ENCODE measurements at regions not wholly inside any gene's neighbourhood (a gene's known extent, or its start where the extent isn't known, plus 50 kb on each side); places are given as distances from the start of the nearest gene placed in this dataset.
"Not testable (repeated sequence)": the region's sequence is repeated elsewhere in the genome, so short reads cannot be mapped to it uniquely, and the experiment has no call there.

DNA sequence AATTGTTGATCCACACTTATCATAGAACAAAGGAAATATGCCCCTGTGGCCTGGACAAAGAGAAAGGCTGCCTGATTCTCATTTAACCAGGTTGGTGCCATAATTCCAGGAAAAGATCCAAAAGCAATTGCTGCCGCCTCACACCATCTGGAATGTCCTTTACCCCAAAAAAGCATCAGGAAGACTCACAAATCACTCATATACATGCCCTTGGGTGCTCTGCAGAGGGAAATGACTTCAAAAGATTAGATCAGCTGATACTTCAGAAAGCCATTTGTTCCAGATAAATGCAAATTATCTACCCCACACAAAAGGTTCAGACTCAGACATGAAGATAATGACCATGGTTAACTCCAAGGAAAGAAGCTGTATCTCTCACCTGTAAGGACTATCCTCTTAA is 285.8 kb downstream of the C1D start:
- DNase-seq (ENCODE audit: low read depth in 2 of 2) = no peak

DNA sequence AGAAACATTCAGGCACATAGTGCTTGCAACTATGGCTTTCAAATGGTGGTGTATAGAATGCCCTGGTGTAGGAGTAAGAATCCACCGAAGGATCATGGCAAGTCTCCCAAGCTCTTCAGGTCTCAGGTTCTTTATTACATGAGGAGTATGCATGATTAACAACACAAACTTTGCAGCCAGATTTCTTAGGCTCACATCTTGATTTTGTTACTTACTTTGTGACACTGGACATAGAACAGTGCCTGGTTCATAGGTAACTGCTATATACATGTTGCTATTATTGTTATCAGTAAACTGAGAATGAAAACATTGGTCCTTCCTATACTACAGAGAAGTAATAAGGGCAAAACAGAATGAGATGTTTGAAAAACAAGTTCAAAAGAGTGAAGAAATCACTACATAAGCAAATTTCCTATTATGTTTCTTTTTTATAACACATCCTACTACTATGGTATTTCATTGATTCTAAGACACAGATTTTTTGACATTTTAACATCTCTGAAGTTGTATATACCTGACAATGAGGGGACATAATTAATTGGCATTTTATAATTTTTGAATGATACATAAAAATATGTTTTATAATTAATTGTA is 284.9 kb downstream of the C1D start:
- DNase-seq (ENCODE audit: low read depth in 2 of 2) = no peak

DNA sequence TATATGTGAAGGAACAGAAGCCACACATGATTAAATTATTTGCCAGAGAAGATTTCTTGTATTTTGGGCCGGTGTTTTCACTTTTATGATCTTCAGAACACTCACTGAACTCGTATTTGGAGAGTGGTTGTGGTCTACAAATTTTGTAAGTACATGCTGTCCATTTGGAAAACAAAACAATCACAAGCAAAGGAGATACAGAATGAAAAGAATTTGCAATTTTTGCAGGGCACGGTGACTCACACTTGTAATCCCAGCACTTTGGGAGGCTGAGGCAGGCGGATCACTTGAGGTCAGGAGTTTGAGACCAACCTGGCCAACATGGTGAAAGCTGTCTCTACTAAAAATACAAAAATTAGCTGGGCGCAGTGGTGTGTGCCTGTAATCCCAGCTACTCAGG is 282.0 kb downstream of the C1D start:
- DNase-seq (ENCODE audit: low read depth in 2 of 2) = not testable (repeated sequence)

DNA sequence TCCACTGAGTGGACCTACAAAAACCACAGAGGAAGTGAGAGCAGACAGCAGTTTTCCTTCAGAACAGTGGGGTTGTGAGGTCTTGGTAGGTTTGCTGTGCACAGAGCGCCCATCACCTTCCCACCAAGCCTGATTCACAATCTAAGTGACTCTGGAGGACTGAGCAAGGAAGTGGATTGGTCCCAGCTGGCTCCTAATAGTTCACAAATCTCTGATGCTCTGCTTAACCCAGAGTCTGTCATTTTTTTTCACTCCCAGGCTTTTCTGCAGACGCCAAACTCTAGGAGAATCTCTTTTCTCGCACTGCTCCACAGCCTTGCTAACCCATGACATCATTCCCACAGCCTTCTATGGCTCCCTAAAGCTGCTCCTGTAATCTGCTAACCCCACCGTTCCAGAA is 280.4 kb downstream of the C1D start:
- DNase-seq (ENCODE audit: low read depth in 2 of 2) = no peak

DNA sequence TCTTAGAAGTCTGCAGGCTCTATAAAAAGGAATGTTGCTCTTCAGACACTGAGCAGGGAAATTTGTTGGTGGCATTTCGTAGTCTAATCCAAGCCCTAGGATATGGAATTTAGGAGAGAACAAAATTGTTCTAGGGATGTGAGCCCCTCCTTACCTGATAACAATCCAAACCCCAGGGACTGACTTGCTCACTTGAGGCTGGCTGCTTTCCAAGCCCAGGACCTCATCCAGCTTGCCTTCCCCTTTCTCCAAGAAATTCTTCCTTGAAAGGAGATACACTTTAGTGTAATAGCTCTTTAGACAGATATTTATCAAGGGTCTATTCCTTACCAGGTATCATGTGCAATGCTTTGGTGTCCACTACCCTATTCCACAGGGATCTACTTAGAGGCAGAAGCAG is 279.8 kb downstream of the C1D start:
- DNase-seq (ENCODE audit: low read depth in 2 of 2) = no peak

DNA sequence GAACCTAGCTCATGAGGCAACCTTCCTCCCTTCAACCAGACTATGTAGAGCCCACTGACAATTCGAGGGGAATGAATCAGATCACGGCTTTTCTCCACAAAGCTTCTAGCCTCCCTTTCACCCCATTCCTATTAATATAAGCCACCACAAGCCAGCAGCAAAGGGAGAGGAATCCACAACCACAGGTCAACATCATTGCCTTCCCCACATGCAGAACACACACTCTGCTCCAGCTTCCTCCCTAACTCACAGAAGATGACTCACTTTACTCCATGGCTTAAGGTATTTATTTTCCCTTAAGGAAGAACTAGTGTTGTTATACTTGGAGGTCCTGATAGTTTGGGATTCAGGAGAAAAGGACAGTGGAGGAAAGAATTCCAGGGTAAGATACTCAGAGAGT is 272.2 kb downstream of the C1D start:
- no peak for DNase-seq (ENCODE audit: low read depth in 2 of 2)

DNA sequence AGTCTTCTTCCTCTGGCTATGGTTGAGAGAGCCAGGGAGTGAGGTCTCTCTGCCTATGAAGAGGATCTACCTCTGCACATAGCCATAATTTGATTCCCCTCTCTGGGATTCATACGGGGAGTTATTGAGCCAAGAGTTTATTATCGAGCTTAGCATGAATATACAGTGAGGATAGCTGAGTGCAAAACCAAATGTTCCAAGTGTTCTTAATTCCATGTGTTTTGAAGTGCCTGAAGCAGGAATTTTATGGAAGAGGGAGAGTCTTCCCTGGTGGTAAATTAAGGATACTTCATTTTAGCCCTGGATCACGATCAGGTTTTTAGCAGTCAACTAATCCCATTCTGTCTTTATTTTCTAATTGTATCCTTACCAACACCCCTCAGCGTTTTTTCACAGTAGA is 270.6 kb downstream of the C1D start:
- no peak for DNase-seq (ENCODE audit: low read depth in 2 of 2)

DNA sequence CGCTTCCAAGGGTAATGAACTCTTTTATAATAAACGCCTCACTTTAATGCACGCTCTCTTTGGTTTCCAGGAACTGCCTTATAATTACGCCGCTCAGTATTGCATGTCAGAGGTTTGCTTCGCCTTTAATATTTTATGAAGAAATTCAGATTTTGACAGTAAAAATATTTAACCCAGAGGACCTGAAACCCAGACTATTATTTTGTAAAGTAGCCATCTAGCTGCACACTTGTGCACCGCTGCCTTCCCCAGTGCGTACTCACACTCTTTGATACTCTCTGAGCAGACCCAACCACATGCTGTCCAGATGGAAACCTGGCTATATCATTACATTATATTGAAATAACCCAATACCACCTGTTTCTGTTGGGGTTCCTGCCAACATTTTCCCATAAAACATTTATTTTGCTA is 270.1 kb downstream of the C1D start:
- no peak for DNase-seq (ENCODE audit: low read depth in 2 of 2)

DNA sequence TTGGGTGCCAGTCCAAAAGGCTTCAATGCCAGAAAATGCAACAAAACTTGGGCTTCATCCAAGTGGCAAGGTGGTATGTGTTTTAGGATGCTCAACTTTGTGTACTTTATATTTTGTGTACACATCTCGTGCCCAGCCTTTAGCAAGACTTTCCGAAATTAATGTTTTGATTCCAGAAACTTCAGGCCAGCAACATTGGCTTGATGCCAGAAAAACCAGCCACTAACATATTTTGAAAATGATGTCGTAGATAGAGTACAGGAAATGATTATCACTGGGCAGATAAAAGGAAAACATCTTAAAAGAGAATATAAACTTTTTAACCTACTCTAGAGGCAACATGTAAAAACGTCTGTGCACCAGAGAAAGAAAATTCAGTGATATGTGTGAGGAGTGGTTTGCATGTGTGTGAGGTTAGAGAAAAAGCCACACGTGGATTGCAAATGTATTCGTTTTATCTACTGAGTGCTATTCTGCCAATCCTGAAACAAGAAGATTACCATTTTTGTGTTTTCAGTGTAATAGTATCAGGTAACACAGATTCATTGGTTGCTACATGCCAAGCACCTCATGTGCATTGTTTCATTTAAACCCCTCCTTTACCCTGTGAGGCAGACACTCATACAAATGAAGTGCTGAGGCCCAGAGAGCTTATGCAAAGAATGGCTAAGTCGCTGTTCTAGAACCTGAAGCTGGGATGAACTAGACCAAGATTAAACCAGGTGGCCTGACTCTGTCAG is 264.8 kb downstream of the C1D start:
- no peak for DNase-seq (ENCODE audit: low read depth in 2 of 2)

DNA sequence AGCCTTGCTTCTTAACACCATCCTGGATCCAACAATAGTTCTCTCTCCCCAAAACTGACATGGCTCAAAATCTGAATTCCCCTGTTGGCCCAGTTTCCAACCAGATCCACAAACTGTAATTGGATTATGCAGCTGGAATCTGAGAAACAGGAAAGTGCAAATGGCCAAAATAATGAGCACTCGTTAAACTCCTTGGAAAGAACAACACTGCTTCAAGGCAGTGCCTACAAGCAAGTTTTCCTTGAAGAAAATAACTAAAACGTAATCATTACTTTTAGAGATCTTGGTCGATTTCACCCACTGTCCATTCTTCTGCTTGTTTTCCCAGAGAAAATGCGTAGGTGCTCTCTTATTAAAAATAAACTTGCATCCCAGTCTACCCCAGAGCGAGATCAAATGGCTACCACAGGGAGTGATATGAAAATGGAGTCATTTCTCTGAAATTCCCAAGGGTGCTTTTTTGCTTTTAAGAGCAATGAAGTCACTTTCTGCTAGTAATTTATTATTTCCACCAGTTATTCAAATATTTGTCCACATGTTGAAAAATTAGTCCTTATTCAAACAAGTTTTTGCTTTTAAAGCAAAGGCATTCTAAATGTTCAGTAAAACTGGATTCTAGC is 264.2 kb downstream of the C1D start:
- no peak for DNase-seq (ENCODE audit: low read depth in 2 of 2)

DNA sequence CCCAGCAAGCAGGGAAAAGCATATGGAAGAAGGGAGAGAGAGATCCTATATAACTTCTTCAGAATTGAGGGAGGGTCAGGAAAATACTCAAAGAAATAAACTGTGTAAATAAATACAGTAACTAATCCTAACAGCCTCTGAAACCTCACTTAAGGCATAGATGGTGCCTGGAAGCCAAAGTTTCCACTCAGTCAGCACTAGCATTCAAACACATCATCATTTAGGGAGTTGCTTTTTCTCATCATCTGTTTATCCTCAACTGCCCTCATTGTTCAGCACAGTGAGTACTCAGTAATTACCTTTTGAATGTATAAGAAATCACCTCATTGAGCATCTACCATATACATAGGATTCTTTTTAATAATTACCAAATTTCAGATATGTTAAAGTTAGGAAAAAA is 262.9 kb downstream of the C1D start:
- DNase-seq (ENCODE audit: low read depth in 2 of 2) = no peak

DNA sequence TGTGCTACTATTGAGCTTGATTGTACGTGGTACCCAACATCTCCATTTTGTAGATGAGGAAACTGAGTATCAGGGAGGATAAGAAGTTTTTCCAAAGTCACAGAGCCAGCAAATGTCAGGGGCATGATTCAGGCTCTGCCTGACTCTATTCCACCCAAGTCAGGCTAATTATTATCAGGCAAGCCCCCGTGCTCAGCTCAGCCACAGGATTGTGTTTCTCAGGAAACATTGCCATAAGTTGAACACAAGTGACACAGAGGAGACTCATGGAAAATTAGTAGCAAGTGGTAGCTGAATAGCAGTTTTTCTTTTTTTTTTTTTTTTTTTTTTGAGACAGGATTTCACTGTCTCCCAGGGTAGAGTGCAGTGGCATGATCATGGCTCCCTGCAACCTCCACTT is 260.5 kb downstream of the C1D start:
- DNase-seq (ENCODE audit: low read depth in 2 of 2) = no peak

DNA sequence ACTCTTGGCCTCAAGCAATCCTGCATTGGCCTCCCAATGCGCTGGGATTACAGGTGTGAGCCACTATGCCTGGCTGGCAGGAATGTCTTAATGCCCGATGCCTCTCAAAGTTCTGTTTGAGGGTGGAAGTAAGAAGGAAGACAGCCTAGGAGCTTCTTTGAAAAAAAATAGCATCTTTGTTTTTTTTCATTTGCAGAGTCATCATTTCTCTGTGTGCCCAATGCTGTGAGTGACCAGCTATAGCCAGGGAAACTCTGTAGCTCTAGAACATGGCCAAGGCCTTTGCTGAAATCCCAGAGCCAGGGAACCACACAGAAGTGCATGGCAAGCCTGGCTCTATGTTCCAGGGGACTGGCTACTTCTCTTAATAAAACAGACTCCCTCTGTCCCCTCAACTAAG is 260.0 kb downstream of the C1D start:
- DNase-seq (ENCODE audit: low read depth in 2 of 2) = no peak

DNA sequence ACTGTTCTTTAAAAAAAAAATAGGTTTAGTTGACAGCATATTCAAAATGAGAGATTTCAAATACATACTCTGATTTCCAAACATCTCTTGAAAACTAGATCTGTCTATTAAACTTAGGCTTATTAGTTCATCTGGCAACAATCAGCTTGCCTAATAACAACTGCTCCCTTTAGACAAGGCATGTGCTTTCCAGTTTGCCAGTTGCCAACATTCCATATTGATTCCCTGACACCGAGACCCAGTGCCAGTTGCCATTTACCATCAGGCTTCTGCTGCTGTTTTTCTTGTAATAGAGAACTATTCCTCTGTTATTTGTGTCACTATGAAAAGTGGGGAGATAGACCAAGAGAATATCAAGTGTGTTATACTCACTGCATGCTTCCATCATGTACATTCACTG is 256.0 kb downstream of the C1D start:
- DNase-seq (ENCODE audit: low read depth in 2 of 2) = no peak

DNA sequence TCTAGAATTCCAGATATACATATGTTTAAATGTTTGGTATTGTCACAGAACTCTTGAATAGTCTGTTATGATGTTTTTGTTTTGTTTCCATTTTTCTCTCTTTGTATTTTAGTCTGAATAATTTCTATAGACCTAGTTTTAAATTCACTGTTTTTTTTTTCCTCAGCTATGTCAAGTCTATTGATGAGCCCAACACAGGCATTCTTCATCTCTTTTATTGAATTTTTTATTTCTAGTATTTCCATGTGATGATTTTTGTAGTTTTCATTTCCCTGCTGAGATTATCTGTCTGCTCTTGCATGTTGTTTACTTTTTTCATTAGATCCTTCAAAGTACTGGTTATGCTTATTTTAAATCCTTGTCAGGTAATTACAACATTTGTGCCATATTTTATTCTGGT is 254.7 kb downstream of the C1D start:
- DNase-seq (ENCODE audit: low read depth in 2 of 2) = no peak

DNA sequence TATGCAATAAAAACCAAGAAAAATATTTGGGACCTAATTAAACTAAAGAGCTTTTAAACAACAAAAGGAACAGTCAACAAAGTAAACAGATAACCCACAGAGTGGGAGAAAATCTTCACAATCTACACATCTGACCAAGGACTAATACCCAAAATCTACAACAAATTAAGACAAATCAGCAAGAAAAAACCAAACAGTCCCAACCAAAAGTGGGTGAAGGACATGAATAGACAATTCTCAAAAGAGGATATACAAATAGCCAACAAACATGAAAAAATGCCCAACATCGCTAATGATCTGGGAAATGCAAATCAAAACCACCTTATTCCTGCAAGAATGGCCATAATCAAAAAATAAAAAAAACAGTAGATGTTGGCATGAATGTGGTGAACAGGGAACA is 250.1 kb downstream of the C1D start:
- no peak for DNase-seq (ENCODE audit: low read depth in 2 of 2)

DNA sequence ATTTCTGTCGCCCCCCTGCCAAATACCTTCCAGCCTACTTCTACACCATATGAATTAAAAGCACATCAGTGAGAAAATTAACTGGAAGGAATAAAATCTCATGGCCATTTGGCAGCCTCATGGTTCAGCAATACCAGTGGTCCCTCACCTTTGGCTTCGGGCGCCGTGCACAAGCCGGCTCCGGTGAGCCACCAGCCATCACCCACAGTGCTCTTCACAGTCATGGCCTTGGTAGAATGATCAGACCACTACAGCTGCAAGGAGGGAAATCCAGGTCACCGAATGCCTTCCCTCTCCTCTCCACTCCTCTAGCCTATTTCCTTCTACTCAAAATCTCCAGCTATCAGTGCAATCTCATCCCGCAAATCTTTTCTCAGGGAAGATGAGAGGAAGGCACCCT is 239.1 kb downstream of the C1D start:
- no peak for DNase-seq (ENCODE audit: low read depth in 2 of 2)

DNA sequence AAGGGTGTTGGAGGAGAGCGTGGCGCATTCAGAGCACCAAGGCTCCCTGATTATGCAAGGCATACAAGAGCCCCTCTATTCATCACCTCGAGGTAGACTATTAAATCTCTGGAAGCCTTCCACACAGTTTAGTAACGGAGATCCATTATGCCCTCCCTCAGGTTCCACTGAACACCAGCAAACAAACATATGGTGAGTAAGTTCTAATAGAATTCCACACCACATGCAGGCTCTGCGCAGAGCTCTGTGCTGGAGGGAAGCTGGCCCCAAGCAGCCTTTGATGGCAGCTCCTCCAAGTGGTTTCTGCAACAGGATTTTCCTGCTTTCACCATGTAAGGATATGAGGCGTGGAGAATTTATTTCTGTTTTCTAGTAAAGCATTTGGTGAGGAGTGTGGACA is 238.6 kb downstream of the C1D start:
- DNase-seq (ENCODE audit: low read depth in 2 of 2) = no peak

DNA sequence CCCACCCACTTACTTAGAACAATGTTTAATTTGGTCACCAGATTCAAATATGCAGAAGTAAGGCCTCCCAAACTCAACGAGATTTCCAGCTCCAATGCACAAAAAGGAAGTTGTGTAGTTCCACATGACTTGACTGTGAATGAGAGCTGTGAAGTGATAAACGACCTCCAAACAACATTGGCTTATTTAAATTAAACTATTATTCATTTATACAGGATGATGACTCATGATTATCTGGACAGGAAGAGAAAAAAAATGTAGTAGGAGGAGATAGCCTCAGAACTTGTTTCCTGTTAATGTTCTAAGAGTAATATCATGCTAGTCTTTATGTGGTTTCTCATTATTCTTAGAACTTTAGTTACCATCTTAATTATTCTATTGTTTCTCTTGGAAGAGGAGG is 237.3 kb downstream of the C1D start:
- DNase-seq (ENCODE audit: low read depth in 2 of 2) = no peak

DNA sequence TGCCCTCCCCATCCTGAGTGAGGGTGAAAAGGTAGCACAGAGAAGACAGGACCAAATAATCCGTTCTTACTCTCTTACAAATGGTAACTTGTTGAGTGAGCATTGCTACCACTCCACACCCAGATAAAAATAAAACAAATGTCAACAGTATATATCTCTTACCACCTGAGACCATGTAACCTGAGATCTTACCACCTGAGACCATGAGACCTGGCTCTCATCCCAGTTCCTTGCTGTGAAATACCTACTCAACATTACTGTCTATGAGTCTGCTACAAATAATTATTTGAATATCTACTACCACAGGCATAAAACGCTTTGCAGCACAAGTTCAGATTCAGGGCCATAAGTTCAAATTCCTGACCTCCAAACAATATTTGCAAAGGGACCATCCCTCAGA is 234.7 kb downstream of the C1D start:
- no peak for DNase-seq (ENCODE audit: low read depth in 2 of 2)

DNA sequence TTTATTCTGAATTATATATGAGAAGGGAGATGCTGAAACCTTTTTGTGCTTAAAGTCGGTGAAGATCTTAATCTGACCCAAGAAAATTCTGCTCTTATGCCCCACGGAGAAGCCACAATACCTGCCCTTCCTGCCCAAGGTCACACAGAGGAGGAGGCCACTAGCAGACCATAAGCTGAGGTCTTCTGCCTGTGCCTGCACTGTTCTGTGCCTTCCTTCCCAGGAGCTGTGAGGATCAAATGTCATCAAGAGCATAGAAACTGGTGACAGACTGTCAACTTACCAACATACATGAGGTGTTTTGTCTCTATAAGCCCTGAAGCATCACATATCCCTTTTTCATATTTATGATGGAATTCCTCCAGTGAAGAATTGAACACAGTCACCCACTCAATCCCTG is 233.3 kb downstream of the C1D start:
- DNase-seq (ENCODE audit: low read depth in 2 of 2) = no peak

DNA sequence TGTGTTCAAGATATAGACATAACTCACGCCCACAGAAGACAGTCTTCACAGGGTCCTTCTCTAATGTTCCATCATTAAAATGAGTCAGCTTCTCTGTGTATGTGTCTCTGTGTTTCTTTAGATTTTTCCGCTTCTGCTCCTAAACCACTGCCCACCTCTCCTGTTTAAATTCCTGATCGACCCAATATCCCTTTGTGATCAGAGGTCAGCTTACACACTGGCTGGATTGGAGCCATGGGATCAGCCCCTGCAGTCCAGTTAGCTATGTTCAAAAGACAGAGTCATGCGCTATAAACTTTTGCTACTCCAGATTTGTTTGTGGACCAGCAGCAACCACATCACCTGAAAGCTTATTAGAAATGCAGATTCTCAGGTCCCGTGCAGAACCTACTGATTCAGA is 229.2 kb downstream of the C1D start:
- no peak for DNase-seq (ENCODE audit: low read depth in 2 of 2)

DNA sequence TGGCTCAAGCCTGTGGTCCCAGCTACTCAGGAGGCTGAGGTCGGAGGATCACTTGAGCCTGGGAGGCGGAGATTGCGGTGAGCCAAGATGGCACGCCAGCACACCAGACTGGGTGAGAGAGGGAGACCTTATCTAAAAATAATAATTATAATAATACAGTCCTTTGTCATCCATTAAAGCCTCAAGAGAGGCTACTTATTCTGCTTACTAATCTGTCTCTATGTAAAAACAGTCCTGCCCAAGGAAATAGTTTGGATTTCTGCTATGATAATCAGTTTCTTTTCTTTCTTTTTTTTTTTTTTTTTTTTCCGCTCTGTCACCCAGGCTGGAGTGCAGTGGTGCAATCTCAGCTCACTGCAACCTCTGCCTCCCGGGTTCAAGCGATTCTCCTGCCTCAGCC is 228.3 kb downstream of the C1D start:
- DNase-seq (ENCODE audit: low read depth in 2 of 2) = no peak

DNA sequence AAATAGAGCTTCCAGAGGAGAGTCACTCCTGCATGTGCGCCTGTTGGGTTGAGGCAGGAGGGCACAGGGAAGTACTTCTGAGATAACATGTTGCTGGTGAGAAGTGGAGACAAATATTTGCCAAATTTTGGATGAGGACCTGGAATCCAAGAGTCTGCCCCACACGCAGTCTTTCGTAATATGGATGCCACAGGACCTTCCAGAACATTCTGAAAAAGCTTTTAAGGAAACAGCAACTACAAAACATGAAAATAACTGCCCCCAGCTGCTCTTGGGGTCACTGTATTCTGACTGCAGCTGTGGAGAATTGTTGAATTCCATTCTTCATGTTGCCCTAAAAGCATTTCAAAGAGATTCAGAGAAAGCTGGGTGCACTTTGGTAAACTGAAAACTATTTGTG is 227.5 kb downstream of the C1D start:
- no peak for DNase-seq (ENCODE audit: low read depth in 2 of 2)
